Ectodermal cell (in vitro differentiated cells): ENCODE measurements at regions not wholly inside any gene's neighbourhood (a gene's known extent, or its start where the extent isn't known, plus 50 kb on each side); places are given as distances from the start of the nearest gene placed in this dataset.

ENCODE experiments used
- H3K27ac ChIP-seq: 2 replicates; pipeline ENCODE4 v1.7.0; 2013; ENCODE audit warnings: mild to moderate bottlenecking, low read depth, low read length; ENCODE audit not compliant: insufficient read depth, poor library complexity, severe bottlenecking
- H3K27me3 ChIP-seq: 2 replicates; pipeline ENCODE4 v1.7.0; 2013; ENCODE audit warnings: mild to moderate bottlenecking, low read length; ENCODE audit not compliant: insufficient read depth, control insufficient read depth, poor library complexity, severe bottlenecking
- H3K36me3 ChIP-seq: one replicate; pipeline ENCODE4 v1.7.0; 2013; ENCODE audit warnings: low read length; ENCODE audit not compliant: control insufficient read depth, insufficient read depth
- H3K4me1 ChIP-seq: one replicate; pipeline ENCODE4 v1.7.0; 2013; ENCODE audit warnings: low read length; ENCODE audit not compliant: control insufficient read depth, insufficient read depth
- H3K4me3 ChIP-seq: 2 replicates; pipeline ENCODE4 v1.7.0; 2013; ENCODE audit warnings: low read depth, low read length, control low read depth; ENCODE audit not compliant: insufficient read depth
- H3K9me3 ChIP-seq: 2 replicates; pipeline ENCODE4 v1.7.0; 2013; ENCODE audit warnings: mild to moderate bottlenecking, low read length, moderate library complexity; ENCODE audit not compliant: control insufficient read depth
- WGBS, 2 experiments: methylation state at CpG; one replicate each; pipeline ENCODE4 v1.1.7; 2013; ENCODE audit warnings: missing lambda C conversion rate in 2 of 2; 5-methylcytosine and 5-hydroxymethylcytosine counted together

GRCh38 chr7:132030086-132030568, 473.7 kb upstream of the PODXL start:
- Histone ChIP-seq H3K36me3 (no peaks in the 10 kb centered on the region), H3K4me3 (no peak overlapping the region), H3K9me3 (no peaks in the 10 kb centered on the region), H3K4me1 (peaks cover 4% of the 10 kb centered on the region), H3K27ac (no peak overlapping the region), H3K27me3 (no peaks in the 10 kb centered on the region)
- WGBS, 2 experiments, result 79 to 92% methylated on average over 1 to 2 of the region's 3 CpGs

- H3K4me3 ChIP-seq, result no peak overlapping the region
- no peak overlapping the region for H3K27ac ChIP-seq
- no peaks in the 10 kb centered on the region for H3K36me3 ChIP-seq
- no peaks in the 10 kb centered on the region for H3K9me3 ChIP-seq
- H3K4me1 ChIP-seq, result no peaks in the 10 kb centered on the region
- WGBS, 2 experiments, result 83 to 86% methylated on average over 6 of the region's 6 CpGs
- no peaks in the 10 kb centered on the region for H3K27me3 ChIP-seq
These were observed 473.1 kb upstream of the PODXL start for GRCh38 chr7:132029369-132030085.

GRCh38 chr7:132028144-132028920, 471.9 kb upstream of the PODXL start:
- Histone ChIP-seq H3K36me3 (no peaks in the 10 kb centered on the region), H3K4me3 (no peak overlapping the region), H3K9me3 (no peaks in the 10 kb centered on the region), H3K27me3 (no peaks in the 10 kb centered on the region), H3K4me1 (no peaks in the 10 kb centered on the region), H3K27ac (no peak overlapping the region)
- 88 to 95% methylated on average over 6 to 7 of the region's 7 CpGs for WGBS, 2 experiments

- Histone ChIP-seq H3K27me3 (no peaks in the 10 kb centered on the region), H3K4me1 (no peaks in the 10 kb centered on the region), H3K9me3 (no peaks in the 10 kb centered on the region), H3K36me3 (no peaks in the 10 kb centered on the region), H3K27ac (no peak overlapping the region), H3K4me3 (no peak overlapping the region)
- 95 to 98% methylated on average over 6 of the region's 6 CpGs for WGBS, 2 experiments
These were observed 467.9 kb upstream of the PODXL start for GRCh38 chr7:132024290-132024689.

DNA sequence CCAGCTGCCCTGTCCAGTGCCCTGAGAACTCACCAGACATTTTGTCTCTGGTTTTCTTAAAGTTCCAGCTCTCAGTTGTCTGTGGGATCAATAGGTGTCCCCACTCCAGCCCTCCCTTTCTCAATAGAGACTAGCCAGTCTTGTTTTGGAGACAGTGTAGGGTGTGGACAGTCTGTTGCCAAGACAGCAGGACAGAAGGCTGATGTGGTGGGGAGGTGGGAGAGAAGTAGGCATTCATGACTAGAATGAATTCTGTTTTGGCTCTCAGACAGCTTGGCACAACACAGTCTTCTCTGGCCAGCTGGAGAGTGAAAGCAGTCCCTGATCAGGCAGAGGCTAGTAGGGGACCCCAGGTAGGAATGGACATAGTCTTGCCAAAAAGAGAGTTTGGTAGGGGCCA, 467.0 kb upstream of the PODXL start:
- Histone ChIP-seq H3K27me3 (no peaks in the 10 kb centered on the region), H3K9me3 (no peaks in the 10 kb centered on the region), H3K4me1 (no peaks in the 10 kb centered on the region), H3K36me3 (no peaks in the 10 kb centered on the region), H3K4me3 (no peak overlapping the region), H3K27ac (no peak overlapping the region)

DNA sequence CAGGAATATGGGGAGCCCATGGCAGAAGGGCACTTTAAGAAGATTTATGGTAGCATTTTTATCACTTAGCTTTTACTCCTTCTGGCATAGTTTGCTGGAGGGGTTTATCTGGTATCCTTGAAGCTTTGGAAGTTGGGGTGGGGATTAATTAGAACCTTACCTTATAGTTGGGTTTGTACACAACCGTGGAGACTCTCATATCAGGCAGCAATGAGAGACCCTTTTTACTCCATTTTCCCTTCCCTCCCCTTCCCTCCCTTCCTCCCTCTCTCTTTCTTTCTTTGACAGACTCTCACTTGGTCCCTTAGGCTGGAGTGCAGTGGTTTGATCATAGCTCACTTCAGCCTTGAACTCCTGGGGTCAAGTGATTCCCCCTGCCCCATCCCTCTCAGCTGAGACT, 465.8 kb upstream of the PODXL start:
- Histone ChIP-seq H3K4me1 (no peaks in the 10 kb centered on the region), H3K27me3 (no peaks in the 10 kb centered on the region), H3K36me3 (no peaks in the 10 kb centered on the region), H3K9me3 (no peaks in the 10 kb centered on the region), H3K27ac (no peak overlapping the region), H3K4me3 (no peak overlapping the region)
- 71% methylated on average over 1 of the region's 1 CpG; no CpG with 5 or more reads in 1 of the 2 experiments for WGBS, 2 experiments

- WGBS, 2 experiments, result 76 to 86% methylated on average over 1 of the region's 1 CpG
- Histone ChIP-seq H3K27me3 (no peaks in the 10 kb centered on the region), H3K4me3 (no peak overlapping the region), H3K9me3 (no peaks in the 10 kb centered on the region), H3K4me1 (no peaks in the 10 kb centered on the region), H3K27ac (no peak overlapping the region), H3K36me3 (no peaks in the 10 kb centered on the region)
These were observed 463.3 kb upstream of the PODXL start for GRCh38 chr7:132019703-132020102.

GRCh38 chr7:132009778-132010177, 453.4 kb upstream of the PODXL start:
- 92 to 98% methylated on average over 4 of the region's 4 CpGs for WGBS, 2 experiments

GRCh38 chr7:132004529-132004928, 448.1 kb upstream of the PODXL start:
- WGBS, 2 experiments, result 81 to 87% methylated on average over 4 to 5 of the region's 5 CpGs
- H3K27ac ChIP-seq, result no peak overlapping the region
- H3K9me3 ChIP-seq, result no peaks in the 10 kb centered on the region
- H3K27me3 ChIP-seq, result no peaks in the 10 kb centered on the region
- H3K4me1 ChIP-seq, result peaks cover 3% of the 10 kb centered on the region
- H3K36me3 ChIP-seq, result no peaks in the 10 kb centered on the region
- no peak overlapping the region for H3K4me3 ChIP-seq

More at GRCh38 chr7:132009778-132010177, 453.4 kb upstream of the PODXL start:
- Histone ChIP-seq H3K9me3 (no peaks in the 10 kb centered on the region), H3K27me3 (no peaks in the 10 kb centered on the region), H3K4me3 (no peak overlapping the region), H3K27ac (no peak overlapping the region), H3K36me3 (no peaks in the 10 kb centered on the region), H3K4me1 (no peaks in the 10 kb centered on the region)

GRCh38 chr7:132002343-132002968, 446.0 kb upstream of the PODXL start:
- no peaks in the 10 kb centered on the region for H3K36me3 ChIP-seq
- peaks cover 8% of the 10 kb centered on the region for H3K4me1 ChIP-seq
- WGBS, 2 experiments, result 94 to 97% methylated on average over 3 of the region's 3 CpGs
- H3K4me3 ChIP-seq, result no peak overlapping the region
- no peaks in the 10 kb centered on the region for H3K27me3 ChIP-seq
- no peaks in the 10 kb centered on the region for H3K9me3 ChIP-seq
- H3K27ac ChIP-seq, result no peak overlapping the region
